DND-41 (cell line): ENCODE measurements at regions not wholly inside any gene's neighbourhood (a gene's known extent, or its start where the extent isn't known, plus 50 kb on each side); places are given as distances from the start of the nearest gene placed in this dataset.

ENCODE experiments used
- ATAC-seq: fragments of 200-7000 bp; cut with Tn5 transposase; 3 replicates; pipeline ENCODE4 v1.9.1; 2021; ENCODE audit warnings: low read depth; ENCODE audit not compliant: insufficient read depth
- DNase-seq: peaks from one replicate; pipeline ENCODE4 v3.0.0-alpha.2; 2020
- H2AFZ ChIP-seq: 2 replicates; pipeline ENCODE4 v1.6.0; 2012; ENCODE audit warnings: low read depth, low read length
- H3K27ac ChIP-seq: 2 replicates; pipeline ENCODE4 v1.5.1; 2012; ENCODE audit warnings: low read length, inconsistent platforms
- H3K27me3 ChIP-seq: fragments of 200-600 bp; sonication (generic); 2 replicates; pipeline ENCODE4 v1.6.0; 2012; ENCODE audit warnings: low read length, mild to moderate bottlenecking, inconsistent platforms; ENCODE audit not compliant: insufficient read depth, poor library complexity
- H3K36me3 ChIP-seq: 2 replicates; pipeline ENCODE4 v1.5.1; 2012; ENCODE audit warnings: low read length, inconsistent platforms; ENCODE audit not compliant: insufficient read depth
- H3K4me1 ChIP-seq: 2 replicates; pipeline ENCODE4 v1.5.1; 2012; ENCODE audit warnings: mild to moderate bottlenecking, low read length; ENCODE audit not compliant: insufficient read depth
- H3K4me2 ChIP-seq: 2 replicates; pipeline ENCODE4 v1.6.0; 2012; ENCODE audit warnings: mild to moderate bottlenecking, moderate library complexity, low read length, inconsistent platforms; ENCODE audit not compliant: insufficient read depth
- H3K4me3 ChIP-seq, 2 experiments: fragments of 200-600 bp in 1 of 2; shearing (Covaris generic) in 1 of 2; 2 replicates each; pipeline ENCODE4 v1.5.1; 2012 to 2016; ENCODE audit warnings: inconsistent platforms in 2 of 2, low read length in 2 of 2, mild to moderate bottlenecking in 2 of 2, low read depth in 1 of 2, moderate library complexity in 1 of 2
- H3K79me2 ChIP-seq: 2 replicates; pipeline ENCODE4 v1.6.0; 2012; ENCODE audit warnings: low read length, inconsistent platforms; ENCODE audit not compliant: insufficient read depth
- H3K9ac ChIP-seq: 2 replicates; pipeline ENCODE4 v1.6.0; 2012; ENCODE audit warnings: low read depth, mild to moderate bottlenecking, inconsistent platforms, low read length, moderate library complexity
- H3K9me3 ChIP-seq: 2 replicates; pipeline ENCODE4 v1.5.1; 2012; ENCODE audit warnings: low read length, moderate library complexity, mild to moderate bottlenecking, inconsistent platforms; ENCODE audit not compliant: insufficient read depth, severe bottlenecking
- H4K20me1 ChIP-seq: 2 replicates; pipeline ENCODE4 v1.6.0; 2012; ENCODE audit warnings: low read length; ENCODE audit not compliant: insufficient read depth
- CTCF ChIP-seq: IDR thresholded peaks from 2 replicates; pipeline ENCODE4 v1.5.1; 2012; ENCODE audit warnings: borderline replicate concordance, low read length, moderate library complexity, mild to moderate bottlenecking; ENCODE audit not compliant: poor library complexity, severe bottlenecking; ENCODE audit errors: extremely low read depth
- EZH2 ChIP-seq: IDR thresholded peaks from 3 replicates; pipeline ENCODE4 v1.6.1; 2012; ENCODE audit warnings: borderline replicate concordance, low read depth, mild to moderate bottlenecking, moderate library complexity, low read length, inconsistent platforms; ENCODE audit not compliant: severe bottlenecking

GRCh38 chr2:163291790-163292189, 444.0 kb downstream of the FIGN start:
- no peak for ATAC-seq
- Histone ChIP-seq H3K4me3 (no peak overlapping the region), H2AFZ (no peak overlapping the region), H3K4me2 (no peak overlapping the region), H3K79me2 (no peaks in the 10 kb centered on the region), H3K27ac (no peak overlapping the region), H3K9me3 (no peaks in the 10 kb centered on the region), H3K36me3 (no peaks in the 10 kb centered on the region), H3K27me3 (no peaks in the 10 kb centered on the region), H3K4me1 (no peaks in the 10 kb centered on the region), H3K9ac (no peak overlapping the region), H4K20me1 (no peaks in the 10 kb centered on the region)
- TF ChIP-seq EZH2: no peak
- TF ChIP-seq CTCF: no peak
- no peak for DNase-seq

GRCh38 chr2:163281717-163282116, 443.1 kb upstream of the KCNH7 start:
- Histone ChIP-seq H3K4me3 (no peak overlapping the region), H3K36me3 (no peaks in the 10 kb centered on the region), H3K9ac (no peak overlapping the region), H3K79me2 (no peaks in the 10 kb centered on the region), H3K4me1 (no peaks in the 10 kb centered on the region), H3K4me2 (no peak overlapping the region), H4K20me1 (no peaks in the 10 kb centered on the region), H3K27me3 (no peaks in the 10 kb centered on the region), H3K27ac (no peak overlapping the region), H3K9me3 (no peaks in the 10 kb centered on the region), H2AFZ (no peak overlapping the region)
- DNase-seq: no peak
- TF ChIP-seq EZH2: no peak
- no peak for TF ChIP-seq CTCF
- ATAC-seq: no peak

GRCh38 chr2:163269374-163270021, 430.9 kb upstream of the KCNH7 start:
- Histone ChIP-seq H3K79me2 (no peaks in the 10 kb centered on the region), H3K4me2 (no peak overlapping the region), H3K36me3 (no peaks in the 10 kb centered on the region), H3K4me3 (no peak overlapping the region), H3K9me3 (peaks cover 3% of the 10 kb centered on the region), H3K27me3 (no peaks in the 10 kb centered on the region), H2AFZ (no peak overlapping the region), H3K4me1 (no peaks in the 10 kb centered on the region), H3K9ac (no peak overlapping the region), H4K20me1 (no peaks in the 10 kb centered on the region), H3K27ac (no peak overlapping the region)
- TF ChIP-seq EZH2: no peak
- no peak for TF ChIP-seq CTCF
- DNase-seq: no peak
- no peak for ATAC-seq
